DMS53 treated with DMSO at 0.1 percent for 48 hours (cell line): ENCODE measurements at regions not wholly inside any gene's neighbourhood (a gene's known extent, or its start where the extent isn't known, plus 50 kb on each side); places are given as distances from the start of the nearest gene placed in this dataset.
A peak's percentile ranks its signal among the peaks of the same experiment; 100 is the strongest.
"Not testable (repeated sequence)": the region's sequence is repeated elsewhere in the genome, so short reads cannot be mapped to it uniquely, and the experiment has no call there.

ENCODE experiments used
- DNase-seq: peaks from one replicate; lab custom pipeline; 2025; ENCODE audit not compliant: unreplicated experiment; lab: John Stamatoyannopoulos, UW

DNA sequence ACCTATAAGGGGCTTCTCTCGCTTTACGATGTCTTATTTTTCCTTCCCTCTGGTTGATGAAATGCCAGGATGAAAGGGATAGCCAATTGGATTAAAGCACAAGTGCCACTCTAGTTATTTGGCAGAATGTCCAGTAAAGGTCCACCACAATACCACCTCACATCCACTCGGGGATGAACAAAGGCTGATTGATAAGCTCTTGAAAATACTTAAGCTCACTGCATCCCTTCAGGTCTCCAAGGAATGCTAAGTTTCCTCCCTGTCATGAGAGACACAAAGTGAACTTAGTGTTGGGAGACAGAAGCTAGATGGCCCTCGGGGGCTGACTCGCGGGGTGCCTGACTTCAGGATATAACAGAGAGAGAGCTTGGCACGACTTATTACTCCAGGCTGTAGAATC, 185.9 kb upstream of the ZNF644 start:
- DNase-seq = not testable (repeated sequence)

DNA sequence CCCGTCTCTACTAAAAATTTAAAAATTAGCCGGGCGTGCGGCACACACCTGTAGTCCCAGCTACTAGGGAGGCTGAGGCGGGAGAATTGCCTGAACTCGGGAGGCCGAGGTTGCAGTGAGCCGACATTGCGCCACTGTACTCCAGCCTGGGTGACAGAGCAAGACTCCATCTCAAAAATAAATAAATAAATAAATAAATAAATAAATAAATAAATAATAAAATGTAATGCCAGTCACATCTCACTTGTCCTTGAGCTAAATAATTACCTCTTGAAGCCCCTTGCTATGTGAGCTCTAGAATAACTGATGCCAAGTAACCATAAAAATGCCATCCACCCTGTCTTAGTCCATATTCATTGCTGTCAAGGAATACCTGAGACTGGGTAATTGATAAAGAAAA, 182.3 kb upstream of the ZNF644 start:
- not testable (repeated sequence) for DNase-seq

- DNase-seq = no peak
Measured at GRCh38 chr1:91201694-91202093, 179.9 kb upstream of the ZNF644 start.

GRCh38 chr1:91201176-91201575, 179.3 kb upstream of the ZNF644 start:
- no peak for DNase-seq

DNA sequence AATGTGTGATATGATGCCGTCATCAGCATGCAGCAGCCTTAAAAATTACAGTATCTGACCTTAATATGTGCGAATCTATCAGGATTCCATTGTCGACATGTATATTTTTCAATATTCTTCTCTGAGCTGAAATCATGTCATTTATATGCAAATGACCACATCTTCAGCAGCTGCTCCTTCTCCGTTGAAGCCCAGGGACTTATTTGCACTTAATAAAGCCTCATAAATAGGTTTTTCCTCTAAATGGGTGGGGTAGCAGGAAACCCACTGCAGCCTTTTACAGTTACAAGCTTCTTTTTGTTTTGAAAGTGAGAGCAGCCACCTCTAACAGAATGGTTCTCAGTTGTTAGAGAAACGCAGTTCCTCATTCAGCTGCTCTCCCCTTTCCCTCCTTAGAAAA, 178.8 kb upstream of the ZNF644 start:
- DNase-seq = no peak

DNA sequence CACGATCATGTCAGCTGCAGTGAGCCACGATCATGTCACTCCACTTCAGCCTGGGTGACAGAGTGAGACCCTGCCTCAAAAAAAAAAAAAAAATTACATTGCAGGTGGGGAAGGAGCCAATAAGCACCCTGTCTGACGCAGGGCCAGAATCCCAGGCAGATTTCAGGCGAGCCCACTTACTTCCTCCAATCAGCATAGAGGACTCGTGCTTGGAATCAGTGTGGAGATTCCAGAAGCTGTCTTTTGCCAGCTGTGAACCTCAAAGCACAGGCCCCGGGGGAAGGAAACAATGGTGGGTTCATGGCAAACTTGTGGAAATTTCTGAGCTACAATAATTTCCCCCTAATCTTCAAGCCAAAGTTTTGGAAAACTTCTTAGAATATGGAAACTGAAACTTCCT, 178.2 kb upstream of the ZNF644 start:
- DNase-seq = no peak

DNA sequence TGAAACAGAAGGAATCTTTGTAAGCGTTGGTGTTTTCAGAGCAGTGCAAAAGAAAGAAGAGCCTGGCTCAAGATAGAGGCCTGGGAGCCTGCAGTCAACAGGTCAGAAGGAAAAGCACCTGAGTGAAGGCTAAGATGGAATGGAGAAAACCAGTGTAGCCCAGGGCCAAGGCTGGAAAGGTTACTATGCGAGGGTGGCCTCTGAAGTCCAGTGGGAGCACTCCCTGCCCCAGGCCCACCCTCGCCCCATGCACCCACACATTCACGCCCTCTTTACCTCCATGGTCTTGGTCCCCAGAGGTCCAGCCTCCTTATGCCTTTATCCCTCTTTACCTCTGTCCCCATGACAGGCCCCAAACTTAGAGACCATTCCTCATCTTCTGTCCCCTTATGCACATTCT, 169.2 kb upstream of the ZNF644 start:
- DNase-seq = no peak

- DNase-seq = no peak
Measured at GRCh38 chr1:91189096-91189495, 167.3 kb upstream of the ZNF644 start.

DNA sequence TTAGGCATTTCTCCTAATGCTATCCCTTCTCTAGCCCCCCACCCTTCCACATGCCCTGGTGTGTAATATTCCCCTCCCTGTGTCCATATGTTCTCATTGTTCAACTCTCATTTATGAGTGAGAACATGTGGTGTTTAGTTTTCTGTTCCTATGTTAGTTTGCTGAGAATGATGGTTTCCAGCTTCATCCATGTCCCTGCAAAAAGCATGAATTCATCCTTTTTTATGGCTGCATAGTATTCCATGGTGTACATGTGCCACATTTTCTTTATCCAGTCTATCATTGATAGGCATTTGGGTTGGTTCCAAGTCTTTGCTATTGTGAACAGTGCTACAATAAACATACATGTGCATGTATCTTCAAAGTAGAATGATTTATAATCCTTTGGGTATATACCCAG, 161.0 kb upstream of the ZNF644 start:
- DNase-seq = not testable (repeated sequence)

DNA sequence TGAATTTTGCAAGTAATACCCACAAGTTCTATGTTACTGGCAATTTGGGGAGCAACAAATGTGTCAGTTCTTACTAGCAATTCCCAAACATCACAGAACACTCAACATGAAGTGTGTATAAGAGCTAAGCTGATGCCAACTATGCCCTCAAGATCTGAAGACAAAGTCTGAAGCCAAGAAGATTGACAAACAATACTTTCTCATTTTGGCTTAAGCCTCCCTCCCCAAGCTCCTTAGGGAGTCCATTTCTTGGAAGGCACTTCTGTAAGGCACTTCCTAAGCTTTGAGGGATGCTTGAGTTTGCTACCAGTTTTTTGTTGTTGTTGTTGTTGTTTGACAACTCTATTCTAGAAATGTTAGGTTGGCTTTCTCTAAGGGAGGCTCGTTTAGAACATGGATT, 154.4 kb upstream of the ZNF644 start:
- DNase-seq = no peak

DNA sequence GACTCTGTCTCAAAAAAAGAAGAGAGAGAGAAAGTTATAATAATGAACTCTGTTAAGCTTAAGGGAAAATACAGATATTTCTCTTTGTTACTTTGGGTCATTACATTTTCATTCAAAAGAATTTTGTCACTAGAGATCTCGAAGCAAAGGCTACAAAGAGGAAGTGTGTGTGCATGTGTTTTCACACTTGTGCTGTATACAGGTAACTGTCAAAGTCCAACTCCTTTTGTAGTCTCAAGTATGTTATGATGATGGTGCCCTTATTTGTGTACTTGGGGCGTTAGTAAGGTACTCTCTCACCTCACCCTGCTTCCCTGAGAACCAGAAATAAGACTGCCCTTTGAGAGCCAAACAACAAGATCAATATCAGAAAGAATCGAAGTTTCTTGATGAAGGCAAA, 152.9 kb upstream of the ZNF644 start:
- no peak for DNase-seq

DNA sequence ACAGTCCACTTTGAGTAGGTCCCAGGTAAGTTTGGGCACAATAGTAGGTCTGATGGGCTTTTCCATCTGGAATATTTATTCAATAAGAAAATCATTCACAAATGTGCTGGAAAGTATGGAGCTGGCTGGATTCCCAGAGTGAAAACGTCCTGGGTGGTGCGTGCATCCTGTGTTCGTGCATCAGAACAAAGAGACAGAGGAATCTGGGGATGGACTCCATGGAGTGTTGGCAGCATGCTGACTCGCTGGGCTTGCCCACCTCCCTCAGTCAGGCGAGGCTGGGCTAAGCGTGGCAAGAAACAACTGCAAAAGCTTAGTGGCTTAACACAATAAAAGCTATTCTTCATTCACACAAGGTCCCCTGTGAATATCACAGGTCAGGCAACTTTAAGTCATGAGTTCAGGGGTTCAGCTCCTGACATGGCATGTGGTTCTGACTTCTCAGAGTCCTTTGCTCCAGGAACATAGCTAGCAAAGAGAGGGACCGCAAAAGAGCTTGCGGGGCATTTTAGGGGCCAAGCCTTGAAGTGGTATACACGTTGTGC, 151.6 kb upstream of the ZNF644 start:
- no peak for DNase-seq

DNA sequence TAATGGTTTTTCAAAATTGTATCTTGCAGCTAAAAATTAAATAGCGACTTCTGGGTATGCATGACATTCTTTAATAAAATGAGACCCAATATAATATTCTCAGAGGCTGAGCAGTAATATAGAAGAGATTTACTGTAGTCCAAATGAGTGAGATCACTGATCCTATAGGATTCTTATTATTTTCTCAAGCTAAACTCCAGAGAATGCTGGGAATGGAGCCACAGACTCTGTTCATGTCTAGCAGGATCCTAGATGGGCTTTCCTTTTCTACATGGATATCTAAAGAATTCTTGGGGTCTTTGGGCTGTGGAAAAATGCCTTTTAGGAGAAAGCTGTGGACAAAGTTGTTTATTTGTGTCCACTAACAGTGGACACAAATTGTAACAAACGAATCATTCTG, 150.7 kb upstream of the ZNF644 start:
- DNase-seq = no peak

- DNase-seq = no peak
Measured at GRCh38 chr1:91171898-91172297, 150.1 kb upstream of the ZNF644 start.

DNA sequence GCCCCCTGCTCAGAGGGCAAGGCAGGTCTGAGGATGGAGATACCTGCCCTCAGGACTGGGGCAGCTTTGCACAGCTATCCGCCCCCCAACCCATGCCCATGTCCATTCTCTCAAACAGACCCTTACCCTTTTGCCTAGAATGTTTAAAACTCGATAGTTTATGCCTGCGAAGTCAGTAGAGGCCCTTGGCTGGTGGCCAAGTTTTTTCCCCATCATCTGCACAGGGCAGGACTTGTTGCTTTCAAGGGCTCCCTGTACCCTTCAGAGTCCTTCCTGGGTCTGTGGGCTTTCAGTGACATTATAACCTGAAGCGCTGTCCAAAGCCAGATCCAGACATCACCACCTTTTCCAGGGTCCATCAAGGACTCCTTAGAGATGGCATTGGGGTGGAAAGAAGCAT, 148.7 kb upstream of the ZNF644 start:
- DNase-seq = no peak

GRCh38 chr1:91166106-91166712, 144.4 kb upstream of the ZNF644 start:
- DNase-seq = peak; percentile 92

- DNase-seq = peak; percentile 92
Measured at GRCh38 chr1:91165033-91165654, 143.3 kb upstream of the ZNF644 start.

DNA sequence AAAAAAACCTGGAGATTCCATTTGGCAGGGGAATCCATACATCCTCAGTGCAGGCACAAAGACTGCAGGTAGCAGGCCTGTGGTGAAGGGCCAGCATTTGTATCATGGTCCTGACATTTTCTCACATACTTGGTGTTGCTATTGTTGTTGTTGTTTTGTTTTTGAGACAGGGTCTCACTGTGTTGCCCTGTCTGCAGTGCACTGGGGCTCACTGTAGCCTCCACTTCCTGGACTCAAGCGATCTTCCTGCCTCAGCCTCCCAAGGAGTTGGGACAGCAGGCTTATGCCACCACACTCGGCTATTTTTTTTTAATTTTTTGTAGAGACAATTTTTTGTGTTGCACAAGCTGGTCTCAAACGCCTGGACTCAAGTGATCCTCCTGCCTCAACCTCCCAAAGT, 140.8 kb upstream of the ZNF644 start:
- no peak for DNase-seq

DNA sequence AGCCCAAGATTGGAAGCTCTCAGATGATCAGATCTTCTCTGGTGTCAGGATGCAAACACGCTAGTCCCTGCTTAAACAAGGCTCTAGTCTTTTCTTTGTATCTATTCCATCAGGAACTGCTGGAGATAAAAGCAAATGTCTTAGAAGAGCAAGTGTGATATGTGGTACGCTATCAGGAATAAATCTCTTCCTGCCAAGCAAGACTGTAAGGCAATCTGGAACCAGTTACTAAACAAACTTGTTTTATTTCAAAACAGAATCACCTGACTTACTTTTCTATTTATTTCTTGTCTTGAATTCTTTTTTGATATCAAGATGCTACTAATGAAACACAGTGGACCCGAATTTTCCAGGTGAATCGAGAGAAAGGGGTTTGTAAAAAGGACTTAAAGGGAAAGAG, 139.9 kb upstream of the ZNF644 start:
- no peak for DNase-seq

DNA sequence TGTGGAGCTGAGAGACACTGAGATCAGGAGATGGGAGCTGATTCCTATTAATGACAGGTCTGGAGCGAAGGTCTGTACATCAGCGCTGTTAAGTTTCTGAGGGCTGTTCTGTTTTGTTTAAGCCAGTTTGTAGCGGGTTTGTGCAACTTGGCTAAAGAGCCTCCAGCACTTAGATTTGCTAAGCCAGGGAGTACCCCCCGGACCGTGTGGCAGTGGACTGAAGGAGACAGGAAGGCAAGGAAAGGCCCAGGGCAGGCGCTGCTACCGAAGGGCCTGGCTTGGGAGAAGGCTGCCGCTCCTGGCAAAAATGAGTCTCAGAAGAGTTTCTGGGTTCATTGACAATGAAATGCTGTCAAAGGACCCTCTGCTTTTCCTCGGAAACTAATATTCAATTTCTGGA, 139.3 kb upstream of the ZNF644 start:
- DNase-seq = no peak

- no peak for DNase-seq
Measured at GRCh38 chr1:91160363-91161075, 138.7 kb upstream of the ZNF644 start.

GRCh38 chr1:91153341-91153740, 131.5 kb upstream of the ZNF644 start:
- no peak for DNase-seq
